ENCODE measurements at regions not wholly inside any gene's neighbourhood (a gene's known extent, or its start where the extent isn't known, plus 50 kb on each side); places are given as distances from the start of the nearest gene placed in this dataset.

- Histone ChIP-seq H3K4me3 (ENCODE audit: low read length) (no peak overlapping the region), H3K27ac (ENCODE audit: low read depth, low read length) (no peak overlapping the region), H3K4me1 (ENCODE audit: control insufficient read depth, insufficient read depth, low read length) (no peaks in the 10 kb centered on the region), H3K9me3 (ENCODE audit: control insufficient read depth, low read length) (no peaks in the 10 kb centered on the region), H3K27me3 (ENCODE audit: control insufficient read depth, insufficient read depth, low read length, poor library complexity, severe bottlenecking) (no peaks in the 10 kb centered on the region), H3K36me3 (ENCODE audit: control insufficient read depth, insufficient read depth, low read length) (no peaks in the 10 kb centered on the region), H3K9ac (ENCODE audit: extremely low read depth, low read length, poor library complexity, severe bottlenecking) (no peak overlapping the region)
- Mint-ChIP-seq H3K27ac (no peak overlapping the region), H3K9me3 (no peaks in the 10 kb centered on the region), H3K27me3 (ENCODE audit: insufficient read depth) (no peaks in the 10 kb centered on the region), H3K36me3 (ENCODE audit: low read depth) (no peaks in the 10 kb centered on the region), H3K4me1 (no peaks in the 10 kb centered on the region), H3K4me3 (no peak overlapping the region)
- DNase-seq = no peak
- no peak for TF ChIP-seq CTCF (conservative IDR thresholded peaks at IDR 0.05)
- WGBS, 2 experiments (ENCODE audit: insufficient coverage in 1 of 2, insufficient read length in 1 of 2) = 91 to 96% methylated on average over 8 to 14 of the region's 14 CpGs
Measured at GRCh38 chr2:125721072-125721721, 934.8 kb upstream of the GYPC start.

GRCh38 chr2:125730921-125731320 is 925.0 kb upstream of the GYPC start:
- Histone ChIP-seq H3K4me3 (ENCODE audit: low read length) (no peak overlapping the region), H3K4me1 (ENCODE audit: control insufficient read depth, insufficient read depth, low read length) (no peaks in the 10 kb centered on the region), H3K27ac (ENCODE audit: low read depth, low read length) (no peak overlapping the region), H3K27me3 (ENCODE audit: control insufficient read depth, insufficient read depth, low read length, poor library complexity, severe bottlenecking) (peaks cover 15% of the 10 kb centered on the region), H3K36me3 (ENCODE audit: control insufficient read depth, insufficient read depth, low read length) (no peaks in the 10 kb centered on the region), H3K9ac (ENCODE audit: extremely low read depth, low read length, poor library complexity, severe bottlenecking) (no peak overlapping the region), H3K9me3 (ENCODE audit: control insufficient read depth, low read length) (peaks cover 1% of the 10 kb centered on the region)
- no peaks in the 10 kb centered on the region for H3K4me1 Mint-ChIP-seq
- DNase-seq = no peak
- H3K9me3 Mint-ChIP-seq = peaks cover 12% of the 10 kb centered on the region
- no peaks in the 10 kb centered on the region for H3K36me3 Mint-ChIP-seq (ENCODE audit: low read depth)
- no peak overlapping the region for H3K27ac Mint-ChIP-seq
- H3K4me3 Mint-ChIP-seq = no peak overlapping the region
- no peak for TF ChIP-seq CTCF (conservative IDR thresholded peaks at IDR 0.05)
- 92 to 97% methylated on average over 4 of the region's 4 CpGs for WGBS, 2 experiments (ENCODE audit: insufficient coverage in 1 of 2, insufficient read length in 1 of 2)
- peaks cover 14% of the 10 kb centered on the region for H3K27me3 Mint-ChIP-seq (ENCODE audit: insufficient read depth)

GRCh38 chr2:125736306-125736705 is 919.7 kb upstream of the GYPC start:
- no peak overlapping the region for H3K27ac Mint-ChIP-seq
- Histone ChIP-seq H3K27ac (ENCODE audit: low read depth, low read length) (no peak overlapping the region), H3K27me3 (ENCODE audit: control insufficient read depth, insufficient read depth, low read length, poor library complexity, severe bottlenecking) (peaks cover 31% of the 10 kb centered on the region), H3K36me3 (ENCODE audit: control insufficient read depth, insufficient read depth, low read length) (no peaks in the 10 kb centered on the region), H3K4me1 (ENCODE audit: control insufficient read depth, insufficient read depth, low read length) (no peaks in the 10 kb centered on the region), H3K9ac (ENCODE audit: extremely low read depth, low read length, poor library complexity, severe bottlenecking) (no peak overlapping the region), H3K9me3 (ENCODE audit: control insufficient read depth, low read length) (peaks cover 8% of the 10 kb centered on the region), H3K4me3 (ENCODE audit: low read length) (no peak overlapping the region)
- 100% methylated on average over 1 of the region's 1 CpG; no CpG with 5 or more reads in 1 of the 2 experiments for WGBS, 2 experiments (ENCODE audit: insufficient coverage in 1 of 2, insufficient read length in 1 of 2)
- no peaks in the 10 kb centered on the region for H3K4me1 Mint-ChIP-seq
- H3K9me3 Mint-ChIP-seq = peaks cover 6% of the 10 kb centered on the region
- DNase-seq = no peak
- no peaks in the 10 kb centered on the region for H3K36me3 Mint-ChIP-seq (ENCODE audit: low read depth)
- no peak for TF ChIP-seq CTCF (conservative IDR thresholded peaks at IDR 0.05)
- H3K27me3 Mint-ChIP-seq (ENCODE audit: insufficient read depth) = peaks cover 27% of the 10 kb centered on the region
- no peak overlapping the region for H3K4me3 Mint-ChIP-seq
